ENCODE measurements at regions not wholly inside any gene's neighbourhood (a gene's known extent, or its start where the extent isn't known, plus 50 kb on each side); places are given as distances from the start of the nearest gene placed in this dataset.

DNA sequence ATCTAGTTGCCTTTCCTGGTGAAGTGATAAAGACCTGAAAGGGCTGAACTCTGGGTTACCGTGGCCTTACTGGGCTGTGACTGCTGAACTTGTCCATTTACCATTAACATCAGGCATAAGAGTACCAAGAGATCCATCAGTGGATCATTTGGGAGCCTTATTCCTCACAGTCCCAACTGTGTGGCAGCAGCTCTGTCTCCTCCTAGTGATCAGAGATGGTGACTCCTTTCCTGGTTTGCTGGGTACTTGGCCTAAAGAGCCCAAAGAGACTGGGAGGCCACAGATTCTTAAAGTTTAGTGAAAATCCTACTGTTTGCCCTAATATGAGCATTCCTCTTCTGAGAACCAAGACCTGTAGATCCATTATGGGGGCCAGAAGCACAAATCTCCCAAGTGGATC lies 56.3 kb upstream of the ATP6AP2 start:
- no peak overlapping the region for H3K9ac ChIP-seq (ENCODE audit: low read length)
- no peaks in the 10 kb centered on the region for H4K20me1 ChIP-seq (ENCODE audit: low read depth, low read length)
- H3K27me3 ChIP-seq (ENCODE audit: low read length): no peaks in the 10 kb centered on the region
- no peaks in the 10 kb centered on the region for H3K79me2 ChIP-seq (ENCODE audit: insufficient read depth, low read length)
- H3K27ac ChIP-seq (ENCODE audit: low read depth, low read length): no peak overlapping the region
- TF ChIP-seq, protein P1, sequence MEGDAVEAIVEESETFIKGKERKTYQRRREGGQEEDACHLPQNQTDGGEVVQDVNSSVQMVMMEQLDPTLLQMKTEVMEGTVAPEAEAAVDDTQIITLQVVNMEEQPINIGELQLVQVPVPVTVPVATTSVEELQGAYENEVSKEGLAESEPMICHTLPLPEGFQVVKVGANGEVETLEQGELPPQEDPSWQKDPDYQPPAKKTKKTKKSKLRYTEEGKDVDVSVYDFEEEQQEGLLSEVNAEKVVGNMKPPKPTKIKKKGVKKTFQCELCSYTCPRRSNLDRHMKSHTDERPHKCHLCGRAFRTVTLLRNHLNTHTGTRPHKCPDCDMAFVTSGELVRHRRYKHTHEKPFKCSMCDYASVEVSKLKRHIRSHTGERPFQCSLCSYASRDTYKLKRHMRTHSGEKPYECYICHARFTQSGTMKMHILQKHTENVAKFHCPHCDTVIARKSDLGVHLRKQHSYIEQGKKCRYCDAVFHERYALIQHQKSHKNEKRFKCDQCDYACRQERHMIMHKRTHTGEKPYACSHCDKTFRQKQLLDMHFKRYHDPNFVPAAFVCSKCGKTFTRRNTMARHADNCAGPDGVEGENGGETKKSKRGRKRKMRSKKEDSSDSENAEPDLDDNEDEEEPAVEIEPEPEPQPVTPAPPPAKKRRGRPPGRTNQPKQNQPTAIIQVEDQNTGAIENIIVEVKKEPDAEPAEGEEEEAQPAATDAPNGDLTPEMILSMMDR (IDR thresholded peaks at IDR 0.05; ENCODE audit: insufficient read depth, low read length, poor library complexity, severe bottlenecking): no peak
- TF ChIP-seq EZH2phosphoT487 (conservative IDR thresholded peaks at IDR 0.05; ENCODE audit: low read length): no peak
- no peak overlapping the region for H3K4me2 ChIP-seq (ENCODE audit: low read depth, low read length, poor library complexity, severe bottlenecking)
- no peak overlapping the region for H2AFZ ChIP-seq (ENCODE audit: low read depth, low read length, severe bottlenecking)
- no peaks in the 10 kb centered on the region for H3K9me2 ChIP-seq (replicated peaks; ENCODE audit: insufficient read depth, low read length)
- no peaks in the 10 kb centered on the region for H3K36me3 ChIP-seq (ENCODE audit: low read length)
- no peaks in the 10 kb centered on the region for H3K9me3 ChIP-seq (ENCODE audit: insufficient read depth, low read length)
- no peaks in the 10 kb centered on the region for H3F3A ChIP-seq (ENCODE audit: insufficient read depth)
- H3K4me3 ChIP-seq (ENCODE audit: insufficient read depth, low read length, poor library complexity, severe bottlenecking): no peak overlapping the region

DNA sequence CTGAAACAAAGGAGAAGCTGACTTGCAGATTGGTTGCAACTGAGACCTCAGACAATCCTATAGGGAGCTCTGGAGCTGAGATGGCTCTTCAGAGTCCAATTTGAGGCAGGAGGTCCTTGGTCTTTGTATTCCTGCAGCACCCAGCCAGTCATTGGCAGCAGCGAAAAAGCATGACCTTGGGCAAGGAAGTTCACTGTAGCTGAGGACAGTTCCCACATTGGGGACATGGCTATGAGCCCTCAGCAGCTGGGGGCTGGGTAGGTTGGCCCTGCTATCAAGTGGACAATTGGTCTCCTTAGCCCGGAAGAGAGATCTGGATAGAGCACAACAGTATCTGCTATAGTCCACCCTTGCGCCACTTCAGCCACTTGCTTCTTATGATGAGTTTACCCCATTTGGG lies 56.9 kb upstream of the ATP6AP2 start:
- Histone ChIP-seq H3F3A (ENCODE audit: insufficient read depth) (no peaks in the 10 kb centered on the region), H3K9ac (ENCODE audit: low read length) (no peak overlapping the region), H3K9me2 (replicated peaks; ENCODE audit: insufficient read depth, low read length) (no peaks in the 10 kb centered on the region), H3K27me3 (ENCODE audit: low read length) (no peaks in the 10 kb centered on the region), H3K9me3 (ENCODE audit: insufficient read depth, low read length) (no peaks in the 10 kb centered on the region), H4K20me1 (ENCODE audit: low read depth, low read length) (no peaks in the 10 kb centered on the region), H2AFZ (ENCODE audit: low read depth, low read length, severe bottlenecking) (no peak overlapping the region), H3K27ac (ENCODE audit: low read depth, low read length) (no peak overlapping the region), H3K4me2 (ENCODE audit: low read depth, low read length, poor library complexity, severe bottlenecking) (no peak overlapping the region), H3K4me3 (ENCODE audit: insufficient read depth, low read length, poor library complexity, severe bottlenecking) (no peak overlapping the region), H3K79me2 (ENCODE audit: insufficient read depth, low read length) (no peaks in the 10 kb centered on the region), H3K36me3 (ENCODE audit: low read length) (no peaks in the 10 kb centered on the region)
- no peak for TF ChIP-seq EZH2phosphoT487 (conservative IDR thresholded peaks at IDR 0.05; ENCODE audit: low read length)
- TF ChIP-seq, protein P1 (IDR thresholded peaks at IDR 0.05; ENCODE audit: insufficient read depth, low read length, poor library complexity, severe bottlenecking): no peak

DNA sequence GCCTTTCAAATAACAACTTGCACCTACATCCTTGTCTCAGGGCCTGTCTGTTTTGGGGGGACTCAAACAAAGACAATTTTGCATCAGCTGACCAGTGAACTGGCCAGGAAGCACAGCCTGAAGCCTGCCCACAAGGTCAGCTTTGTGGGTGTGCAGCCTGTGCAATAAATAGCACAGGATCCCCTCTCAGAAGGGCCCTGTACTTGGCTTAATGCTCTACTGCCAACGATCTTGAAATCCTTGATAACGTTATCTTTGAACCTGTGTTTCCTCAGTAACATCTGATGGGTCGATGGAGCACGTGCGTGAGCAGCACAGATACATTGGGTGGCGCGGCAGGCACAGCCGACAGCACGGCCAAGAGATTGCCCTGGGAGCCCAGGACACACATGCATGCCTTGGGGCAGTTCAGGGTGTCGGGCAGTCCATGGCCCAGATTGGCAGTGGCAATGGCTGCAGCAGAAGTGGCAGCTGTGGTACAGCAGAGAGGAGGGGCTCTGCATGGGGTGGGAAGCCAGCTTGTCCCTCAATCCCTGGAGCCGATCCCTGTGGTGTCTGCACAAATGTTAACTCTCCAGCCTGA lies 58.8 kb upstream of the ATP6AP2 start:
- no peak overlapping the region for H3K27ac ChIP-seq (ENCODE audit: low read depth, low read length)
- TF ChIP-seq EZH2phosphoT487 (conservative IDR thresholded peaks at IDR 0.05; ENCODE audit: low read length): no peak
- TF ChIP-seq, protein P1 (IDR thresholded peaks at IDR 0.05; ENCODE audit: insufficient read depth, low read length, poor library complexity, severe bottlenecking): no peak
- H2AFZ ChIP-seq (ENCODE audit: low read depth, low read length, severe bottlenecking): no peak overlapping the region

More for the DNA sequence above, 58.8 kb upstream of the ATP6AP2 start:
- Histone ChIP-seq H3K27me3 (ENCODE audit: low read length) (no peaks in the 10 kb centered on the region), H3K4me2 (ENCODE audit: low read depth, low read length, poor library complexity, severe bottlenecking) (no peak overlapping the region), H3K9ac (ENCODE audit: low read length) (no peak overlapping the region), H3K4me3 (ENCODE audit: insufficient read depth, low read length, poor library complexity, severe bottlenecking) (no peak overlapping the region), H3K9me3 (ENCODE audit: insufficient read depth, low read length) (no peaks in the 10 kb centered on the region), H3K9me2 (replicated peaks; ENCODE audit: insufficient read depth, low read length) (no peaks in the 10 kb centered on the region), H3K36me3 (ENCODE audit: low read length) (no peaks in the 10 kb centered on the region), H3F3A (ENCODE audit: insufficient read depth) (no peaks in the 10 kb centered on the region), H3K79me2 (ENCODE audit: insufficient read depth, low read length) (no peaks in the 10 kb centered on the region), H4K20me1 (ENCODE audit: low read depth, low read length) (no peaks in the 10 kb centered on the region)

Measured in SU-DHL-6 (cell line).